ENCODE measurements at regions not wholly inside any gene's neighbourhood (a gene's known extent, or its start where the extent isn't known, plus 50 kb on each side); places are given as distances from the start of the nearest gene placed in this dataset.

DNA sequence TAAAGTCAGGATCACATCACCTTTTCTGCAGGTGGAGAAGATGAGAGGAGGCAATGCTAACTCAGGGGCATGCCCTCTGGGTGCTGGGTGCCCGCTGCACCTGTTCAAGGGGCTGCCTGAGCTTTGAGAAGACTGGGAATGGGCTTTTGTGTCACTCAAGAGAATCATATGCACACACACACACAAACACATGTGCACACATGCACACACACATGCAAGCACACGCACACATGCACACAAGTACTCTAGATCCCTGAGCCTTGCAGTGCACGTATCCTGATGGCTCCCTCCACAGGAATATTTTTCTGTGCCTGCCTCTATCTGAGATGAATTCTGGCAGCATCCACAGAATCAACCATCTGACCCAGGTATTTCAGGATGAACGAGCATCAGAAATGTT, 110.0 kb upstream of the TEX51 start:
- no peak for TF ChIP-seq EP300 (IDR thresholded peaks at IDR 0.05)
- TF ChIP-seq POLR2A (IDR thresholded peaks at IDR 0.05): no peak
- TF ChIP-seq, protein P1, sequence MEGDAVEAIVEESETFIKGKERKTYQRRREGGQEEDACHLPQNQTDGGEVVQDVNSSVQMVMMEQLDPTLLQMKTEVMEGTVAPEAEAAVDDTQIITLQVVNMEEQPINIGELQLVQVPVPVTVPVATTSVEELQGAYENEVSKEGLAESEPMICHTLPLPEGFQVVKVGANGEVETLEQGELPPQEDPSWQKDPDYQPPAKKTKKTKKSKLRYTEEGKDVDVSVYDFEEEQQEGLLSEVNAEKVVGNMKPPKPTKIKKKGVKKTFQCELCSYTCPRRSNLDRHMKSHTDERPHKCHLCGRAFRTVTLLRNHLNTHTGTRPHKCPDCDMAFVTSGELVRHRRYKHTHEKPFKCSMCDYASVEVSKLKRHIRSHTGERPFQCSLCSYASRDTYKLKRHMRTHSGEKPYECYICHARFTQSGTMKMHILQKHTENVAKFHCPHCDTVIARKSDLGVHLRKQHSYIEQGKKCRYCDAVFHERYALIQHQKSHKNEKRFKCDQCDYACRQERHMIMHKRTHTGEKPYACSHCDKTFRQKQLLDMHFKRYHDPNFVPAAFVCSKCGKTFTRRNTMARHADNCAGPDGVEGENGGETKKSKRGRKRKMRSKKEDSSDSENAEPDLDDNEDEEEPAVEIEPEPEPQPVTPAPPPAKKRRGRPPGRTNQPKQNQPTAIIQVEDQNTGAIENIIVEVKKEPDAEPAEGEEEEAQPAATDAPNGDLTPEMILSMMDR (IDR thresholded peaks at IDR 0.05): no peak
